ENCODE measurements at regions not wholly inside any gene's neighbourhood (a gene's known extent, or its start where the extent isn't known, plus 50 kb on each side); places are given as distances from the start of the nearest gene placed in this dataset.

GRCh38 chr12:13472690-13473089 is 276.2 kb downstream of the EMP1 start:
- TF ChIP-seq SRF (IDR thresholded peaks at IDR 0.05; ENCODE audit: low read depth in 2 of 2, low read length in 2 of 2) (no peak), POLR2AphosphoS2 (IDR thresholded peaks at IDR 0.05; ENCODE audit: low read depth, low read length) (no peak), HCFC1 (IDR thresholded peaks at IDR 0.05; ENCODE audit: low read length) (no peak), CTCF (IDR thresholded peaks at IDR 0.05 in 2 of 3, conservative IDR thresholded peaks at IDR 0.05 in 1 of 3; ENCODE audit: control insufficient read depth in 2 of 3, extremely low read depth in 1 of 3, insufficient read depth in 1 of 3, low read depth in 3 of 3, low read length in 3 of 3) (no peak)

Measured in GM12878 (cell line).